ENCODE measurements at regions not wholly inside any gene's neighbourhood (a gene's known extent, or its start where the extent isn't known, plus 50 kb on each side); places are given as distances from the start of the nearest gene placed in this dataset.

GRCh38 chr21:18661842-18662241 is 258.3 kb upstream of the TMPRSS15 start:
- TF ChIP-seq CTCF (IDR thresholded peaks at IDR 0.05; ENCODE audit: borderline replicate concordance, control extremely low read depth, extremely low read depth, insufficient read depth, missing control alignments), result no peak
- no peak for DNase-seq (ENCODE audit: low spot score)
- in situ Hi-C loops (cut with MboI; ENCODE audit: low sequenced_read_pairs, unreplicated experiment), result no loop called here

- TF ChIP-seq CTCF (IDR thresholded peaks at IDR 0.05; ENCODE audit: borderline replicate concordance, control extremely low read depth, extremely low read depth, insufficient read depth, missing control alignments), result no peak
- in situ Hi-C loops (cut with MboI; ENCODE audit: low sequenced_read_pairs, unreplicated experiment), result no loop called here
- DNase-seq (ENCODE audit: low spot score), result no peak
These were observed 260.1 kb upstream of the TMPRSS15 start for GRCh38 chr21:18663663-18664062.

GRCh38 chr21:18666725-18667124 is 263.1 kb upstream of the TMPRSS15 start:
- DNase-seq (ENCODE audit: low spot score), result no peak
- no peak for TF ChIP-seq CTCF (IDR thresholded peaks at IDR 0.05; ENCODE audit: borderline replicate concordance, control extremely low read depth, extremely low read depth, insufficient read depth, missing control alignments)
- in situ Hi-C loops (cut with MboI; ENCODE audit: low sequenced_read_pairs, unreplicated experiment), result no loop called here

- TF ChIP-seq CTCF (IDR thresholded peaks at IDR 0.05; ENCODE audit: borderline replicate concordance, control extremely low read depth, extremely low read depth, insufficient read depth, missing control alignments), result no peak
- DNase-seq (ENCODE audit: low spot score), result no peak
- in situ Hi-C loops (cut with MboI; ENCODE audit: low sequenced_read_pairs, unreplicated experiment), result no loop called here
These were observed 270.2 kb upstream of the TMPRSS15 start for GRCh38 chr21:18673789-18674188.

GRCh38 chr21:18677632-18678031 is 274.0 kb upstream of the TMPRSS15 start:
- in situ Hi-C loops (cut with MboI; ENCODE audit: low sequenced_read_pairs, unreplicated experiment), result no loop called here
- DNase-seq (ENCODE audit: low spot score), result no peak
- no peak for TF ChIP-seq CTCF (IDR thresholded peaks at IDR 0.05; ENCODE audit: borderline replicate concordance, control extremely low read depth, extremely low read depth, insufficient read depth, missing control alignments)

- in situ Hi-C loops (cut with MboI; ENCODE audit: low sequenced_read_pairs, unreplicated experiment), result no loop called here
- no peak for DNase-seq (ENCODE audit: low spot score)
- no peak for TF ChIP-seq CTCF (IDR thresholded peaks at IDR 0.05; ENCODE audit: borderline replicate concordance, control extremely low read depth, extremely low read depth, insufficient read depth, missing control alignments)
These were observed 302.4 kb upstream of the TMPRSS15 start for GRCh38 chr21:18705971-18706370.

- in situ Hi-C loops (cut with MboI; ENCODE audit: low sequenced_read_pairs, unreplicated experiment), result no loop called here
- no peak for DNase-seq (ENCODE audit: low spot score)
- TF ChIP-seq CTCF (IDR thresholded peaks at IDR 0.05; ENCODE audit: borderline replicate concordance, control extremely low read depth, extremely low read depth, insufficient read depth, missing control alignments), result no peak
These were observed 308.1 kb upstream of the TMPRSS15 start for GRCh38 chr21:18711662-18712061.
